VCaP (cell line): ENCODE measurements at regions not wholly inside any gene's neighbourhood (a gene's known extent, or its start where the extent isn't known, plus 50 kb on each side); places are given as distances from the start of the nearest gene placed in this dataset.

Experiments
- H3K27ac ChIP-seq: fragments of 450-650 bp; 2 replicates; pipeline ENCODE4 v1.5.1; 2017
- TF ChIP-seq, protein P1 (sequence below): fragments of 450-650 bp; conservative IDR thresholded peaks from 2 replicates; pipeline ENCODE4 v1.5.1; 2017; ENCODE audit warnings: mild to moderate bottlenecking, moderate library complexity

DNA sequence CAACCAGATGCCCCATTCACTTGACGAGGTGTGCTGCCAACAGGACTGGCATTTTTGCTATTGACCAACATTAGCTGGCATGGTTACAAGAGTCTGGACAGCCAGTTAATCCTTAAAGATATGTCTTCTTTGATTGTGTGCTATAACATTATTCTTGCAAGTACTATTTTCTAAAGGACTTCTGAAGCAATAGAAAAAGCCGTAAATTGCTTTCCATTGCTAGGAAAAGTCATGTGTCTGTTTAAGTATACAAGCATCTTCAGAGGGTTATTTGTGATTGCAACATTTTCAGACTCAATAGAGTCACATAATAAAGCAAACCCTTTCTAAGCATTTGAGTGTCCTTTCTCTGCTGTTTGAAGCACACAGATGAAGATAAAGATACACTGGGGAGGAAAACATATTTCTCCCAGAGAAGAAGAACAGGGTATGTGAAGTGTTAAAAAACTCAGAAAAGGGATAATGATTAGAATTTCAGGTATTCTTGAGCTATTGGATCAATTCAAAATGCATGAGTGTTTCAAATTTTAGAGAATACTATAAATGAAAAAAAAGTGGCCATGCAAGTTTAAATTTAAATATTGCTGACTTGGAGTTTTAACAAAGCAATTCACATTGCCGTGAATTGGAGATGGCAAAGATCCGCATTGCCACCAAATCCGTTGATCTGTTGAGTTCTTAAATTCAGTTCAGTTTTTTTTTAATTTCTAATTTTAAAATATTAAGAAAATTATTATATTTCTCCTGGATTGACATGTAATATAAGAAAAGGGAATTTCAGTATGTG lies 191.7 kb upstream of the MAP3K7 start:
- TF ChIP-seq, protein P1, sequence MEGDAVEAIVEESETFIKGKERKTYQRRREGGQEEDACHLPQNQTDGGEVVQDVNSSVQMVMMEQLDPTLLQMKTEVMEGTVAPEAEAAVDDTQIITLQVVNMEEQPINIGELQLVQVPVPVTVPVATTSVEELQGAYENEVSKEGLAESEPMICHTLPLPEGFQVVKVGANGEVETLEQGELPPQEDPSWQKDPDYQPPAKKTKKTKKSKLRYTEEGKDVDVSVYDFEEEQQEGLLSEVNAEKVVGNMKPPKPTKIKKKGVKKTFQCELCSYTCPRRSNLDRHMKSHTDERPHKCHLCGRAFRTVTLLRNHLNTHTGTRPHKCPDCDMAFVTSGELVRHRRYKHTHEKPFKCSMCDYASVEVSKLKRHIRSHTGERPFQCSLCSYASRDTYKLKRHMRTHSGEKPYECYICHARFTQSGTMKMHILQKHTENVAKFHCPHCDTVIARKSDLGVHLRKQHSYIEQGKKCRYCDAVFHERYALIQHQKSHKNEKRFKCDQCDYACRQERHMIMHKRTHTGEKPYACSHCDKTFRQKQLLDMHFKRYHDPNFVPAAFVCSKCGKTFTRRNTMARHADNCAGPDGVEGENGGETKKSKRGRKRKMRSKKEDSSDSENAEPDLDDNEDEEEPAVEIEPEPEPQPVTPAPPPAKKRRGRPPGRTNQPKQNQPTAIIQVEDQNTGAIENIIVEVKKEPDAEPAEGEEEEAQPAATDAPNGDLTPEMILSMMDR = no peak
- H3K27ac ChIP-seq = no peak overlapping the region

GRCh38 chr6:90770778-90771177 lies 183.9 kb upstream of the MAP3K7 start:
- no peak overlapping the region for H3K27ac ChIP-seq
- TF ChIP-seq, protein P1 = no peak

DNA sequence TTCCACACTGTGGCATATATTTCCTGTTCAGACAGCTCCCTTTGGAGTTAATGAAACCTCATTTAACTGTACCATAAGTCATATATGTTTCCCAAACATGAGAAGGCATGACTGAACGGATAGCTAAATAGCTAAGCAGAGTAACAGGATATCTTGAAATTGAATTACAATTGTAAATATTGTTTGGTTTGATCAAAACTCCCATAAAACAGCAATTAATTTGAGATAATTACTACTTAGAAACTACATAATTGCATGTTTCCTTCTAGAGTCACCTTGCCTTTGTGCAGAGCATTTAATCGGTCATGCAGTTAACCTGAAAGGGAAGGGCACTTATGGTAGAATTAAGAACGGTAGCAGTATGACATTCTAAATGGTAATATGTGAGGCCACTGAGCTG lies 179.0 kb upstream of the MAP3K7 start:
- TF ChIP-seq, protein P1 = no peak
- H3K27ac ChIP-seq = no peak overlapping the region

- TF ChIP-seq, protein P1 = no peak
- no peak overlapping the region for H3K27ac ChIP-seq
Measured at GRCh38 chr6:90765491-90765890, 178.6 kb upstream of the MAP3K7 start.

DNA sequence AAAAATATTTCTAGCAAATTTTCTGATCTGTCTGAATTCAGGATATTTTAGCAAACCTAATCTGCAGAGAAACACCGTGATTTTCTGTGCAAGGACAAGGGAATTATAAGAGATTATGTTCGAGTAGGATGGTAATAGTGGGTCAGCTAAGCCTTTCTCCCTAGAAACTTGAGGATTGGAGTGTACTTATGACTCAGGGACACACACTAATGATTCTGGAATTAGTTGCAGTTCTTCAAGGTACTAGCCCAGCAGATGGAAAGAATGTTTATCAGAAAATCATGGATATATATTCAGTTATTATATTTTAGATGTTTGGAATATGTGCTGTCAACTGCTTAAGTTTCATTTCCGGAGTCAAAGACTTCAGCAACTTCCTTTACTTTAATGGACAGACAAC lies 177.1 kb upstream of the MAP3K7 start:
- no peak overlapping the region for H3K27ac ChIP-seq
- TF ChIP-seq, protein P1 = no peak

- H3K27ac ChIP-seq = no peak overlapping the region
- TF ChIP-seq, protein P1 = no peak
Measured at GRCh38 chr6:90759664-90760063, 172.8 kb upstream of the MAP3K7 start.

DNA sequence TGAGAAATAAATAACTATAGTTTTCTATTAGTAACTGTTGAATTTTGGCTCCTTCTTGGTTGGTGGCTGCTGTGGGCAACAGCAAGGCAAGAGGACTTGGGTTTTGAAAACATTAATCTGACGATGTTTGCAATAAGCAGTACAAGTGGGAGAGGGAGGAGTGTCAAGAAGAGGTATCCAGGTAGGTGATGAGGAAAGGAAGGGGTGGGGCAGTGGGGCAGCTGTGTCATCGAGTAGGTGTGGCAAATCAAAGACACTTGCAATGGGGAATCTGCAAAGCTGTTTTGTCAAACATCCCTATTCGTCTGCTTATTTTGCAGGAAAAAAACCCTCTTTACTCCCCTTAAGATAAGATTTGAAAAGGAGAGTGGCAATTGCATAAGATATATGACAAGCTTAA lies 171.9 kb upstream of the MAP3K7 start:
- TF ChIP-seq, protein P1 = no peak
- H3K27ac ChIP-seq = no peak overlapping the region
